HG03060 (cell line): ENCODE measurements at regions not wholly inside any gene's neighbourhood (a gene's known extent, or its start where the extent isn't known, plus 50 kb on each side); places are given as distances from the start of the nearest gene placed in this dataset.
A peak's percentile ranks its signal among the peaks of the same experiment; 100 is the strongest.

Source experiments
- ATAC-seq: cut with Tn5 transposase; IDR thresholded peaks from one replicate; pipeline ENCODE4 v1.9.1; 2021; ENCODE audit warnings: low read depth, moderate number of reproducible peaks; ENCODE audit not compliant: unreplicated experiment

DNA sequence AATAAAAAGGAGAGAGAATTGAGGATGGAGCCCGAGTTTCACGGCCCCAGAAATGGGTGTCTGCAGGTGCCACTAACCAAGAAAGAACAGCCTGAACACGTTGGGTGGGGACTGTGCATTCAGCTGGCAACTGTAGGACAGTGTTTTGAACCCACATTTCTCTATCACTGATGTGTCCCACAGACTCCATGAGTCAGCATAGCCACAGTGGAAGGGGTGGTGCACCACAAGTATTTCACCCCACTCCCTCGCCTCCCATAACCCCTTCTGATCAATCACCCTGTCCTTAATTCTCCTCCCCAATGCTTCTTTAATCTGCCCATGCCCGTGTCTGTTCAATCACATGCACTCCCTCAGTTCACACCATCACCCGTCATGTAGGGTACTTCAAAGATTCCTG, 291.5 kb downstream of the ZNF516 start:
- ATAC-seq: no peak

DNA sequence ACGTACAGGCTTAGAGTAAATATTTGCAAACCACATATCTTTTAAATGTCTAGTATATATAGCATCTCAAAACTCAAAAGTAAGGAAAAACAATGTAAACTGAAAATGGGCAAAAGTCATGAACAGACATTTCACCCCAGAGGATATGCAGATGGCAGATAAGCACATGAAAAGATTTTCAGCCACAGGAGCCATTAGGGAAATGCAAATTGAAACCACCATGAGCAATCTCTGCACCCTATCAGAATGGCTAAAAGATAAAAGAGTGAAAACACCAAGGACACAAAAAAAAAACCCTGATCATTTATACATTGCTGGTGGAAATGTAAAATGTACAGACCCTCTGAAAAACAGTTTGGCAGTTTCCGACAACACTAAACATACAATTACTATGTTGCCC, 292.7 kb downstream of the ZNF516 start:
- ATAC-seq: no peak

DNA sequence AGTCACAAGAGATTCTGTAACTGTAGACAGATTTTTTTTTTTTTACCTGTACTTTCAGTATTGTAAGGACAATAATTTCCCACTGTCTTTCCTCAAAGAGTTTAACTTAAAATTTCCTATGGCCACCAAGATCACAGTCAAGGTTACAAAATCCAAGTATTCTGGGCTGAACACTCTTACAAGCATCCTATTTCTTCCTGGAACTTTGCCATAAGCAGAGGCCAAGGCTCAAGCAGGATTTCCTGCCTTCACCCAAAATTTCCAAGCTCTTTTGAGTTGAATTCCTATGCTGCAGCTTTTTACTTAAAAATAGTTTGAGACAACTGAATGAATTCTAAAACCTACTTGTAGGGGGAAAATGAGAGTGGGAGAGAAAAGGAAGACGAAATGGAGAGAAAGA, 299.4 kb downstream of the ZNF516 start:
- no peak for ATAC-seq

- ATAC-seq: no peak
These were observed 306.9 kb downstream of the ZNF516 start for GRCh38 chr18:76188097-76188496.

- ATAC-seq: no peak
These were observed 315.8 kb downstream of the ZNF516 start for GRCh38 chr18:76179257-76179656.

GRCh38 chr18:76177160-76177559, 317.9 kb downstream of the ZNF516 start:
- no peak for ATAC-seq

DNA sequence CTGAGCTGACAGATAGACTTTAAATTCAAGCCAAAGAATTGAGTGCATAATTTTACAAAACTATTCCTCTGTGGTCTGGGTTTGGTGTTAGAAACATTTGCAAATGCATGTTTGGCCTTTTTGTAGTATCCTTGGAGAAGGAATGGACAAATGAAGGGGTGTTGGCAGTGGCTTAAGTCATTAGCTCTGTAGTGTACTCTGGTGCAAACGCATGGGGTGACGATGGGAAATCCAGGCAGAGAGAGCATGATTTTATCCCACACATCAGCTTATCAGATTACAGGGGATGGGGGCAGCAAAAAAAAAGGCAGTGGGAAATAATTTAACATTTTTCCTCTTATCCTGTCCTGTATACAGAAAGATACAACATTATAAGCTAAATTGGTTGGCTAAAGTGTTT, 320.6 kb downstream of the ZNF516 start:
- ATAC-seq: no peak

DNA sequence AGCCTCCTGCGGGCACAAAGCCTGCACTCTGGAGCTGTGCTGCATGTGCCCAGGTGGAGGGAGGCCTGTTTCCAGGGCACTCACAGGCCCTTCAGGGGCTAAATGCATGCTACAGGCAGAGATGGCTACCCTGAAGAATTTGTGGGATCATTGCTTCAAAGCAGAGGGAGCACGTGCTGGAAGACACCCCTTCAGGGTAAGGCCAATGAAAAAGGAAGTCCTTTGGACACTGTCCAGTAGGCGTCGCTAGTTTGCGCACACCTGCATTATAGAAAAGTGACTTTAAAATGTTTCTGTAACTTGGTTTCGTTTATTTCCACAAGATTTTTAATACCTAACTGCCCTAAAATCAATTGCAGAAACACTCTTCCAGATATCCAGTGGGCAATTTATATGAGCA, 325.3 kb downstream of the ZNF516 start:
- ATAC-seq: no peak

DNA sequence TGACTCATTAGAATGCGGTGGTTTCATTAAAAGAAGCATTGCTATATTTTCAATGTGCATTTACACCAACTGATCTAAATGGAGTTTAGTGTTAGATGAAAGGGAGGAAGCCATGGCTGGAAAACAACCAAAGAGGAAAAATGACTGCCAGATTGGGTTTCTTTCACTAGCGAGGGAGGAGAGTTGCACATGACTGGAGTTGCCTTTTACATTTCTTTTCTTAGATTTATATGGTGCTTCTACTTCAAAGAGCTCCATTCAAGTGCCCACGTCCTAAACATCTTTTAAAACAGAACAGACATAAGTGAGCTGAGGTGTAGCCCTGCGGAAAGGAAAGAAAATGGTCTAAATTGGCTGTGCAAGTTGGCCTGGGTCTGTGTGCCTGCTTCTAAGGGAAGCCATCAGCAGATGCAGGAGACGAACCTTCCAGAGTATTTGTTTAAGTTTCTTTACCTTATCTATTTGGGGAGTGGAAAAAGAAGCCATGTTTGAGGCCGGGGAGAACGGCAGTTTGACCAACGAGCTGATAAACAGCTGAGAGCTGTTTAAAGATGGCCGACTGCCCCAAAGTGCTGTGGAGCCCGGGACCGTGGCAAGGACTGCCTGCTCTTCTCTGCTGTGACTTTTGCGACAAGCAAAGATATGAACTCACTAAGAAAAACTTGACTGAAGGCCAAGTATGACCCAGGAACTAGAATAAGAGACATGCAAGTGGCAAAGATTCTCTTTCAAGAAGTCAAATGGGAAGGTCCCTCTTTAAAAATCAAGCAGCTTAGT, 327.0 kb downstream of the ZNF516 start:
- ATAC-seq: no peak

DNA sequence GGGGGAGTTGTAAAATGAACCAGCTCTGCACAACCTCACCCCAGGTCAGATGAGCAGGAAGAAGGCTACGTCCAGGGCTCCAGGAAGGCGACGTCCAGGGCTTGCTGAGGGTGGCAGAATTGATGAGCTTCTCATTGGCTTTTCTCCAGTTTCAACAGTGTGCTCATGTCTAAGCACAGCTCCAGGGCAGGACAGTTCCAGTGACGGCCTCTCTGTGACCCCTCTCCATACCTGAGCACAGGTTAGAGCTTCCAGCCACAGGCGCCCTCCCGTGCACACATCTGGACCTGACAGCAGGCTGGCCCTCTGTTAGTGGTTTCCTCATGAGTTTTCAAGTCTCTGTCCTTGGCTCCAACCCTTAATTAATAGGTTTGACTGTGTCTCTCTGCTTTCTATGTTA, 327.6 kb downstream of the ZNF516 start:
- no peak for ATAC-seq

DNA sequence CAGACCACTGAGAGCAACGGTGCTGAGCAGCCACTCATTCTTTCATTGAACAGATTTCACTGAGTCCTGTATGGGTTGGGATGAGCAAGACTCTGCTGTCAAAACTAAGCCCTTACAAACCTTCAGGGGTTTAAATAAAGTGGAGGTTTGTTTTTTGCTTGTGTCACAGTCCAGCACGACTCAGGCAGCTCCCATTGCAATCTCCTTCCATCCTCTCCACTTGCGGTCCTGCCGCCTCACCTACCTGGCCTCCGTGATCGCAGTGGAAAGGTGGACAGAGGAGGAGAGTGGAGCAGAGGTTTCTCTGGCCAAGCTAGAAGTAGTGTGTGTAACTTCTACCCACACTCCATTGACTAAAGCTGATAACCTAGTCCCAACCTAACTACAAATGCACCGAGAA, 332.2 kb downstream of the ZNF516 start:
- no peak for ATAC-seq

DNA sequence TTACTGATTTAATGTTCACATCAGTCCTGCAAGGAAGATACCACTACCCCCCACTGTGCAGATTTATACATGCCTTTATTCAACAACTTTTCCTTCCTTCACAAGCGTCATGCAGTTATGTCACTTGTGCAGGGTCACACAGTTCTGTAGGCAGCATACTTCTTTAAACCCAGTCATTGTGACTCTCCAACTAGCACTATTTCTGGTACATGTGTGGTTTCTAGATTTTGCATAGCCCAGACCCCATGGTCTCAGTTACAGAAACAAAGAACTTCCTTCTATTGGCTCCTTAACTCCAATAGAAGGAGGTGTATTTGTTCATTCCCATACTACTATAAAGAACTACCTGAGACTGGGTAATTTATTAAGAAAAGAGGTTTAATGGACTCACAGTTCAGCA, 333.1 kb downstream of the ZNF516 start:
- ATAC-seq: peak; percentile 57

DNA sequence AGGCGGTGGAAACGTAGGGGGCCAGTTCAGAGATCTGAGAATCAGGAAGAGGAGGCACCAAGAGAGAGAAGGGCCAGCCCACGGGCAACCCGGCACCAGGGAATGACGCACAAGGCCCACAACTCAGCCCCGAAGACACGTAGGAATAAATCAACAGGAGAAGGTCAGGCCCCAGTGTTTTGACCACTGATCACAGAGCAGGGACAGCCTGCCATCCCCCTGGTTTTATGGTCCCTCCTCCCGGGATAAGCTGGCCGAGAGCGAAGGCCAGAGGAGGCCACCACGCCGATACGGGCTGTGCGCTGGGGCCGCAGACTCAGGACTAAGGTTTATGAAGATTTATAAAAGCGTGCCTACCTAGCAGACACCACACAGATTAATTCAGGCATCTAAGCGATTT, 341.4 kb downstream of the ZNF516 start:
- no peak for ATAC-seq

DNA sequence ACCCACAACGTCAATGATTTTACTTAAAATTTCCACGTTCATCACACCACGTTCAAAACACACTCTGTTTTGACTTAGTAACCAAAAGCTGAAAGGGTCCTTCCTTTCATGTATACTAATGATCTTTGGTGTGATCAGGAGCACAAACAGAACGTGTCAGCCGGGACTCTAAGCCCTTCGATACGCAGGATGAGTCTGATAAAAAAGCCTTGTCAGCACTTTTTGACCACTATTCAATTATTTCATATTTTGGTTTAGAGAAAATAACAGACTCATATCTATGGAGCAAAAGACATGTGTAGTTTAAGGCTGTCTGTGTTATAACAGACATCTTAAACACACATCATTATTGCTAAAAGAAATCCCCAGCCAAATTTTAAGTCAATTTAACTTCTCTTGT, 345.3 kb downstream of the ZNF516 start:
- ATAC-seq: no peak

DNA sequence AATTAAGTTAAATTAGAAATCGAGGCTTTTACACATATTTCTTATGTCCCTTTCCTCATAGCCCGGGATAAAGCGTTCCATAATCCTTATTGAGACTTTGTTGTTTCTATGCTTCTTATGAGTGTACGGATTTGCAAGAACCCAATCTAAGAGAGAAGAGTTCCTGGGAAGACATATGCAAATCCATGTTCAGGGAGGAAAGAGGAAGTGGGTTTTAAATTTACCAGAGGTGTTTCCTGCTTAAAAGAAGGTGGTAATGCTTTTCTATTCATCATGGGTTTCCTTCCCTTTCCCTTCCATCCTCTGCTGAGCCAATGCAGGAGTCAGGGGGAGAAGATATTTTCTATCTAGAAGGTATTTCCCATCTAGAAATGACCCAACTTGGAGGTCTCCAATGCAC, 345.8 kb downstream of the ZNF516 start:
- no peak for ATAC-seq

DNA sequence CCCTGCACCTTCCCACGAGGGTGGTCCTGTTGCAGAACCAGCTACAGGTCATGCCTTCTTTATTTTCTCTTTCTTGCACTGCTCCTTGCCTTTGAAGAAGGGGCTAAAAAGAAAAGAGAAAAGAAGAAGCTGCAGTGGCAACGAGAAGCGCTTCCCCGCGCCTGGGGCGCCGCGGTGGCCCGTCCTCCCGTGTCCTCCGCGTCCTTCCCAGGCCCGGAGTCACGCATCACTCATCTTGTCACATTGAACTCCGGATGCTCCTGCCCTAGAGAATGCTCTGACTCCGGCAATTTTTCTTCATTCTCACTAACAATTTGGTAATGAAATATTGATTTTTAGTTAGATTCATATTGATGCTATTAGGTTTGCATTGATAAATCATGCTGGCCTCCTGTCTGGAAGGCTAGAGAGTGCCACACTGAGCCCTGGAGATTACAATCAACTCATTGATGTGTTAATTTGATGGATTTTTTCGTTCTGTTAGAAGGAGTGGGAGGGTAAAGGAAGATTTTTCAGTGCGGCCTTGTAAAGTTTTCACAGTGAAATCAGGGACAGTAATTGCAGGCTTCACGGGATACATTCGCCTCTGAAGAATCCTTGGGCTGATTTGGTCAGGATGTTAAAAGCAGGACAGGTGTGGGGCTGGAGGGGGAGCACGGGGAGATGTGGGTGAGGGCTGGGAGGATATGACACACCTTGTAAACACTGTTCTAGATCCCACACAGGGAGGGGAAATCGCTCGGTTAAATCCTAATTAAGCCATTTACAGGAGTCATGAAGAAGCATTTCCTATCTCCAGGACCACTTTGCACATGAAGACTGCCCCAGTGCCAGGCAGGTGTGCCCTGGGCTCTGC, 349.3 kb downstream of the ZNF516 start:
- no peak for ATAC-seq

GRCh38 chr18:76144844-76145243, 350.2 kb downstream of the ZNF516 start:
- ATAC-seq: no peak

DNA sequence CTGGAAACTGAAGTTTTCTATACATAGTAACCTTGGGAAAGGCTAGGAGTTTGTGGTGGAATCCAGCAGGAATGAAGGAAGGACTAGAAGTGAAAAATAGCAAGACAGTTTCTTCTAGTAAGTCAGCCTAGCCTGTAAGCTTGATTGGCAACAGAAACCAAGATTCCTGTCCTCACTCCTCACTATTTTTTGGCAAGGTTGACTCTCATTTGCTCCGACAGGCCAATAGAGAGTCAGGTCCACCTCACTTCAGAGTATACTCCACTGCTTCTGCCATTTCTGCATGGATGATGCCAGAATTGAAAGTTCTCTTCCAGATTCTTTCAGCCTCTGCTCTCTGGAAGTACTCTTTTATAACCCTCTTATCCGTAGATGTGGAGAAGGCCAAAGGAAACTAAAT, 352.4 kb downstream of the ZNF516 start:
- ATAC-seq: no peak

GRCh38 chr18:76139844-76140243, 355.2 kb downstream of the ZNF516 start:
- no peak for ATAC-seq

DNA sequence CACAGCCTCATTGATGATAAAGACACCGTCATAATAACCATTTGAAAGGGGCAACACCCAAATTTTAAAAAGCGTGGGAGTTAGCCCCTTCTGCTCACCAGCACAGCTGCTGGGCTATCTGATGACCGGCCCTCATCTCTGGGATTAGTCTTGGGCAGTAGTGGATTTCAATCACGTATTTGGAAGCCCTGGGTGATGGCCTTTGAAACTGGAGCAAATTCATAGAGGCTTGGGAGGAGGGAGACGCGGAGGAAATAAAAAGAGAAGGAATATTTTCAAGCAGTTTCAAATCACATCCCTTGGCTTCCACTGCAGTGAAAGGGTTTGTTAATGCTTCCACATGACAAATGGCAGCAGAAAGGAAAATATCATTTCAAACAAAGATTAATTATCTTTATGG, 357.8 kb downstream of the ZNF516 start:
- no peak for ATAC-seq

GRCh38 chr18:76136701-76137100, 358.3 kb downstream of the ZNF516 start:
- ATAC-seq: no peak

DNA sequence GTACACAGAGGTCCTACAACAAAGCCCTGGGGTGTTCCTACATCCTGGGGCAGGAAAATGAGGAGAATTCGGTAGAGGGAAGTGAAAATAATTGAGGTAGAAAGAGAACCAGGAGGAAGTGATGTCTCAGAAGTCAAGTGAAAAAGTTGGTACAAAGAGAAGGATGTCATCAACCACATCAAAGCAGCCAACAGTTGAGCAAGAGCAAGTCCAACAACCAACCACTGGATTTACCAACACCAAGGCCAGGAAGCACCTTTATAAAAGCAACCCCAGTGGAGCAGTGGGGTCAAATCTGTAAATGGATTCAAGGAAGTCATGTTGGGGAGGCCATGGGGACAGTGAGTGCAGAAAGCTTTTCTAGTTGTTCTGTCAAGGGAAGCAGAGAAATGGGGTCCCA, 360.4 kb downstream of the ZNF516 start:
- no peak for ATAC-seq
